Transverse colon (tissue), 3 donors: ENCODE measurements at regions not wholly inside any gene's neighbourhood (a gene's known extent, or its start where the extent isn't known, plus 50 kb on each side); places are given as distances from the start of the nearest gene placed in this dataset.

Source experiments
- EP300 ChIP-seq: sonication (generic); formaldehyde crosslinking; IDR thresholded peaks from one replicate; pipeline ENCODE4 v1.6.1; 2017; ENCODE audit warnings: antibody characterized with exemption, low read depth
- TF ChIP-seq, protein P1 (sequence below), 5 experiments: fragments of 200-600 bp in 3 of 5; fragments of 450-650 bp in 2 of 5; sonication (generic) in 3 of 5; IDR thresholded peaks; 1 replicate in 2 of 5; 2 replicates in 3 of 5; pipeline ENCODE4 v1.5.1; 2016 to 2017; ENCODE audit warnings: antibody characterized with exemption in 5 of 5, inconsistent platforms in 3 of 5, mild to moderate bottlenecking in 2 of 5, moderate library complexity in 1 of 5

DNA sequence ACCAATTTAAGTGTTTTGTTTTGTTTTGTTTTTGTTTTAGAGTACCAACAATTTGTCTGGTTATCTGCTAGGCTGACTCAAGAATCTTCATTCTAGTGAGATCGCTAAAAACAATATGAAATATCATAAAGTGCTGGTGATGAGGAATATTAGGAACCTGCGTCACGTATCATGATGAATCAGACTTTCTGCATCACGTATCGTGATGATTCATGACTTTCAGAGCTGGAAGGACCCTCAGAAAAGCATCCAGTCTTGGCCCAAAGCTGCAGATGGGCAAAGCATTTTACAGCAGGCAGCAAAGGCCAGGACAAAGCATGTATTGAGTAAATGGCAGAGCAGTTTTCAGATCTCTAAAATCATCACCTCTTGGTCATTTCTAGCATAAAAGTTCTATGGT is 278.0 kb upstream of the BOD1L1 start:
- TF ChIP-seq, protein P1, sequence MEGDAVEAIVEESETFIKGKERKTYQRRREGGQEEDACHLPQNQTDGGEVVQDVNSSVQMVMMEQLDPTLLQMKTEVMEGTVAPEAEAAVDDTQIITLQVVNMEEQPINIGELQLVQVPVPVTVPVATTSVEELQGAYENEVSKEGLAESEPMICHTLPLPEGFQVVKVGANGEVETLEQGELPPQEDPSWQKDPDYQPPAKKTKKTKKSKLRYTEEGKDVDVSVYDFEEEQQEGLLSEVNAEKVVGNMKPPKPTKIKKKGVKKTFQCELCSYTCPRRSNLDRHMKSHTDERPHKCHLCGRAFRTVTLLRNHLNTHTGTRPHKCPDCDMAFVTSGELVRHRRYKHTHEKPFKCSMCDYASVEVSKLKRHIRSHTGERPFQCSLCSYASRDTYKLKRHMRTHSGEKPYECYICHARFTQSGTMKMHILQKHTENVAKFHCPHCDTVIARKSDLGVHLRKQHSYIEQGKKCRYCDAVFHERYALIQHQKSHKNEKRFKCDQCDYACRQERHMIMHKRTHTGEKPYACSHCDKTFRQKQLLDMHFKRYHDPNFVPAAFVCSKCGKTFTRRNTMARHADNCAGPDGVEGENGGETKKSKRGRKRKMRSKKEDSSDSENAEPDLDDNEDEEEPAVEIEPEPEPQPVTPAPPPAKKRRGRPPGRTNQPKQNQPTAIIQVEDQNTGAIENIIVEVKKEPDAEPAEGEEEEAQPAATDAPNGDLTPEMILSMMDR (IDR thresholded peaks at IDR 0.05): no peak
- TF ChIP-seq EP300: no peak
